Kidney epithelial cell (primary cell): ENCODE measurements at regions not wholly inside any gene's neighbourhood (a gene's known extent, or its start where the extent isn't known, plus 50 kb on each side); places are given as distances from the start of the nearest gene placed in this dataset.
"Not testable (repeated sequence)": the region's sequence is repeated elsewhere in the genome, so short reads cannot be mapped to it uniquely, and the experiment has no call there.

ENCODE experiments used
- DNase-seq: peaks from one replicate; pipeline ENCODE4 v3.0.0-alpha.2; 2010; ENCODE audit warnings: low read depth
- H3K27me3 ChIP-seq: 2 replicates; pipeline ENCODE4 v1.6.0; 2011; ENCODE audit warnings: low read length; ENCODE audit not compliant: control insufficient read depth, insufficient read depth
- H3K36me3 ChIP-seq: 2 replicates; pipeline ENCODE4 v1.5.1; 2011; ENCODE audit warnings: low read length; ENCODE audit not compliant: control insufficient read depth, insufficient read depth
- H3K4me3 ChIP-seq: 2 replicates; pipeline ENCODE4 v1.5.1; 2011; ENCODE audit warnings: low read depth, mild to moderate bottlenecking, control low read depth, low read length
- CTCF ChIP-seq: IDR thresholded peaks from 2 replicates; pipeline ENCODE4 v1.5.1; 2011; ENCODE audit warnings: mild to moderate bottlenecking, moderate library complexity, low read length, control low read depth, inconsistent platforms; ENCODE audit not compliant: insufficient read depth, poor library complexity, severe bottlenecking

- TF ChIP-seq CTCF: no peak
- no peak for DNase-seq
- H3K27me3 ChIP-seq: no peaks in the 10 kb centered on the region
- no peaks in the 10 kb centered on the region for H3K36me3 ChIP-seq
- no peak overlapping the region for H3K4me3 ChIP-seq
Measured at GRCh38 chr5:122615146-122615545, 159.7 kb upstream of the SNX2 start.

- TF ChIP-seq CTCF: no peak
- H3K36me3 ChIP-seq: no peaks in the 10 kb centered on the region
- no peaks in the 10 kb centered on the region for H3K27me3 ChIP-seq
- H3K4me3 ChIP-seq: no peak overlapping the region
- DNase-seq: no peak
Measured at GRCh38 chr5:122615832-122616231, 159.0 kb upstream of the SNX2 start.

- not testable (repeated sequence) for DNase-seq, H3K27me3 ChIP-seq, H3K4me3 ChIP-seq
Measured at GRCh38 chr5:122618046-122618445, 156.8 kb upstream of the SNX2 start.

GRCh38 chr5:122620768-122621167, 154.1 kb upstream of the SNX2 start:
- not testable (repeated sequence) for H3K36me3 ChIP-seq, H3K27me3 ChIP-seq, H3K4me3 ChIP-seq, DNase-seq

More at GRCh38 chr5:122618046-122618445, 156.8 kb upstream of the SNX2 start:
- H3K36me3 ChIP-seq: not testable (repeated sequence)

- H3K4me3 ChIP-seq, DNase-seq, H3K36me3 ChIP-seq, H3K27me3 ChIP-seq: not testable (repeated sequence)
Measured at GRCh38 chr5:122628714-122629113, 146.2 kb upstream of the SNX2 start.

- no peak for DNase-seq
- Histone ChIP-seq H3K36me3 (no peaks in the 10 kb centered on the region), H3K27me3 (no peaks in the 10 kb centered on the region), H3K4me3 (no peak overlapping the region)
- no peak for TF ChIP-seq CTCF
Measured at GRCh38 chr5:122629121-122629677, 145.7 kb upstream of the SNX2 start.

- Histone ChIP-seq H3K4me3 (no peak overlapping the region), H3K36me3 (no peaks in the 10 kb centered on the region), H3K27me3 (no peaks in the 10 kb centered on the region)
- no peak for DNase-seq
- TF ChIP-seq CTCF: no peak
Measured at GRCh38 chr5:122638581-122638980, 136.3 kb upstream of the SNX2 start.
